Skeletal muscle cell (primary cell): ENCODE measurements at regions not wholly inside any gene's neighbourhood (a gene's known extent, or its start where the extent isn't known, plus 50 kb on each side); places are given as distances from the start of the nearest gene placed in this dataset.
"Not testable (repeated sequence)": the region's sequence is repeated elsewhere in the genome, so short reads cannot be mapped to it uniquely, and the experiment has no call there.

Experiments
- DNase-seq: peaks from one replicate; pipeline ENCODE4 v3.0.0-alpha.2; 2010; ENCODE audit warnings: low read depth
- H3K4me3 ChIP-seq: 2 replicates; pipeline ENCODE4 v1.5.1; 2011; ENCODE audit warnings: low read depth, mild to moderate bottlenecking, control low read depth, low read length, moderate library complexity

GRCh38 chr7:9349625-9350024, 916.2 kb downstream of the NXPH1 start:
- no peak overlapping the region for H3K4me3 ChIP-seq
- DNase-seq, result no peak

GRCh38 chr7:9391221-9391620, 957.8 kb downstream of the NXPH1 start:
- no peak for DNase-seq
- no peak overlapping the region for H3K4me3 ChIP-seq

- no peak for DNase-seq
- H3K4me3 ChIP-seq, result no peak overlapping the region
Observed at GRCh38 chr7:9391984-9392383, 958.6 kb downstream of the NXPH1 start.

- not testable (repeated sequence) for DNase-seq, H3K4me3 ChIP-seq
Observed at GRCh38 chr7:9404386-9404785, 971.0 kb downstream of the NXPH1 start.

GRCh38 chr7:9407816-9408215, 974.4 kb downstream of the NXPH1 start:
- no peak for DNase-seq
- no peak overlapping the region for H3K4me3 ChIP-seq

- no peak overlapping the region for H3K4me3 ChIP-seq
- DNase-seq, result no peak
Observed at GRCh38 chr7:9453521-9453920, 1020.1 kb downstream of the NXPH1 start.

GRCh38 chr7:9488555-9488954, 1055.1 kb downstream of the NXPH1 start:
- H3K4me3 ChIP-seq, result no peak overlapping the region
- peak; percentile 67 for DNase-seq

GRCh38 chr7:9498303-9498702, 1064.9 kb downstream of the NXPH1 start:
- no peak overlapping the region for H3K4me3 ChIP-seq
- DNase-seq, result no peak

- no peak overlapping the region for H3K4me3 ChIP-seq
- no peak for DNase-seq
Observed at GRCh38 chr7:9502269-9502668, 1068.9 kb downstream of the NXPH1 start.

- no peak for DNase-seq
- H3K4me3 ChIP-seq, result no peak overlapping the region
Observed at GRCh38 chr7:9504678-9505077, 1071.3 kb downstream of the NXPH1 start.

- H3K4me3 ChIP-seq, result no peak overlapping the region
- no peak for DNase-seq
Observed at GRCh38 chr7:9505516-9505915, 1072.1 kb downstream of the NXPH1 start.

GRCh38 chr7:9507290-9507689, 1073.9 kb downstream of the NXPH1 start:
- no peak for DNase-seq
- no peak overlapping the region for H3K4me3 ChIP-seq

GRCh38 chr7:9516662-9517061, 1083.3 kb downstream of the NXPH1 start:
- DNase-seq, result no peak
- no peak overlapping the region for H3K4me3 ChIP-seq

GRCh38 chr7:9523579-9523978, 1090.2 kb downstream of the NXPH1 start:
- no peak for DNase-seq
- H3K4me3 ChIP-seq, result no peak overlapping the region

- not testable (repeated sequence) for DNase-seq
Observed at GRCh38 chr7:9552431-9552830, 1119.0 kb downstream of the NXPH1 start.

GRCh38 chr7:9557853-9558252, 1124.4 kb downstream of the NXPH1 start:
- no peak for DNase-seq
- H3K4me3 ChIP-seq, result no peak overlapping the region

More at GRCh38 chr7:9552431-9552830, 1119.0 kb downstream of the NXPH1 start:
- not testable (repeated sequence) for H3K4me3 ChIP-seq

GRCh38 chr7:9575716-9576115, 1142.3 kb downstream of the NXPH1 start:
- no peak for DNase-seq
- no peak overlapping the region for H3K4me3 ChIP-seq

GRCh38 chr7:9582824-9583223, 1149.4 kb downstream of the NXPH1 start:
- DNase-seq, result no peak
- H3K4me3 ChIP-seq, result no peak overlapping the region

GRCh38 chr7:9598411-9598810, 1165.0 kb downstream of the NXPH1 start:
- H3K4me3 ChIP-seq, result no peak overlapping the region
- DNase-seq, result no peak

- DNase-seq, result no peak
- H3K4me3 ChIP-seq, result no peak overlapping the region
Observed at GRCh38 chr7:9600974-9601373, 1167.6 kb downstream of the NXPH1 start.

GRCh38 chr7:9603291-9603690, 1169.9 kb downstream of the NXPH1 start:
- DNase-seq, result no peak
- H3K4me3 ChIP-seq, result no peak overlapping the region

GRCh38 chr7:9608560-9608959, 1175.2 kb downstream of the NXPH1 start:
- DNase-seq, result no peak

More at GRCh38 chr7:9608560-9608959, 1175.2 kb downstream of the NXPH1 start:
- H3K4me3 ChIP-seq, result no peak overlapping the region
